ENCODE measurements at regions not wholly inside any gene's neighbourhood (a gene's known extent, or its start where the extent isn't known, plus 50 kb on each side); places are given as distances from the start of the nearest gene placed in this dataset.

- no peak for DNase-seq
Observed at GRCh38 chr10:59090817-59091622, 85.4 kb upstream of the PHYHIPL start.

- DNase-seq: no peak
Observed at GRCh38 chr10:59093461-59093860, 83.0 kb upstream of the PHYHIPL start.

- no peak for DNase-seq
Observed at GRCh38 chr10:59096631-59097030, 79.8 kb upstream of the PHYHIPL start.

- no peak for DNase-seq
Observed at GRCh38 chr10:59098387-59098786, 78.1 kb upstream of the PHYHIPL start.

- no peak for DNase-seq
Observed at GRCh38 chr10:59098831-59099452, 77.5 kb upstream of the PHYHIPL start.

GRCh38 chr10:59099481-59099880 is 77.0 kb upstream of the PHYHIPL start:
- DNase-seq: no peak

- DNase-seq: no peak
Observed at GRCh38 chr10:59102394-59102793, 74.0 kb upstream of the PHYHIPL start.

- DNase-seq: no peak
Observed at GRCh38 chr10:59104186-59104585, 72.3 kb upstream of the PHYHIPL start.

GRCh38 chr10:59106441-59106840 is 70.0 kb upstream of the PHYHIPL start:
- DNase-seq: no peak

- DNase-seq: no peak
Observed at GRCh38 chr10:59107147-59107546, 69.3 kb upstream of the PHYHIPL start.

GRCh38 chr10:59108296-59108870 is 68.1 kb upstream of the PHYHIPL start:
- DNase-seq: no peak

- DNase-seq: no peak
Observed at GRCh38 chr10:59108886-59109288, 67.6 kb upstream of the PHYHIPL start.

GRCh38 chr10:59109826-59110225 is 66.6 kb upstream of the PHYHIPL start:
- no peak for DNase-seq

GRCh38 chr10:59124187-59124586 is 52.3 kb upstream of the PHYHIPL start:
- DNase-seq: no peak

- no peak for DNase-seq
Observed at GRCh38 chr10:59125666-59126065, 50.8 kb upstream of the PHYHIPL start.

- DNase-seq: no peak
Observed at GRCh38 chr10:59126261-59126660, 50.2 kb upstream of the PHYHIPL start.

All from hematopoietic multipotent progenitor cell treated with erythropoietin and hydrocortisone succinate and interleukin-3 and kit ligand, for 8 days (in vitro differentiated cells).